ENCODE measurements at regions not wholly inside any gene's neighbourhood (a gene's known extent, or its start where the extent isn't known, plus 50 kb on each side); places are given as distances from the start of the nearest gene placed in this dataset.

- Histone ChIP-seq H3K27me3 (no peaks in the 10 kb centered on the region), H3K4me3 (no peak overlapping the region), H3K27ac (no peak overlapping the region), H3K4me1 (no peaks in the 10 kb centered on the region), H3K36me3 (no peaks in the 10 kb centered on the region), H3K9me3 (no peaks in the 10 kb centered on the region)
- DNase-seq (no peak), ATAC-seq (no peak)
- no peak for TF ChIP-seq CTCF (IDR thresholded peaks at IDR 0.05 in 4 of 5, conservative IDR thresholded peaks at IDR 0.05 in 1 of 5)
- TF ChIP-seq POLR2A (IDR thresholded peaks at IDR 0.05): no peak
- intact Hi-C loops (cut with DNase I; ENCODE audit: low total_unique reads): no loop called here
- in situ Hi-C loops (cut with MboI; ENCODE audit: low sequenced_read_pairs in 4 of 4): no loop called here
These were observed 2545.3 kb downstream of the PCDH9 start for GRCh38 chr13:64684685-64685431.

- DNase-seq: no peak
- H3K9me3 ChIP-seq: no peaks in the 10 kb centered on the region
- H3K27me3 ChIP-seq: no peaks in the 10 kb centered on the region
- intact Hi-C loops (cut with DNase I; ENCODE audit: low total_unique reads) (no loop called here), in situ Hi-C loops (cut with MboI; ENCODE audit: low sequenced_read_pairs in 4 of 4) (no loop called here)
- TF ChIP-seq CTCF (IDR thresholded peaks at IDR 0.05 in 4 of 5, conservative IDR thresholded peaks at IDR 0.05 in 1 of 5): no peak
- no peak for TF ChIP-seq POLR2A (IDR thresholded peaks at IDR 0.05)
- H3K36me3 ChIP-seq: no peaks in the 10 kb centered on the region
- no peak for ATAC-seq
- no peak overlapping the region for H3K27ac ChIP-seq
- no peak overlapping the region for H3K4me3 ChIP-seq
- H3K4me1 ChIP-seq: no peaks in the 10 kb centered on the region
These were observed 2546.0 kb downstream of the PCDH9 start for GRCh38 chr13:64684108-64684507.

- no peaks in the 10 kb centered on the region for H3K36me3 ChIP-seq
- intact Hi-C loops (cut with DNase I; ENCODE audit: low total_unique reads) (no loop called here), in situ Hi-C loops (cut with MboI; ENCODE audit: low sequenced_read_pairs in 4 of 4) (no loop called here)
- no peak overlapping the region for H3K27ac ChIP-seq
- DNase-seq (no peak), ATAC-seq (no peak)
- no peak overlapping the region for H3K4me3 ChIP-seq
- H3K9me3 ChIP-seq: no peaks in the 10 kb centered on the region
- TF ChIP-seq POLR2A (IDR thresholded peaks at IDR 0.05) (no peak), CTCF (IDR thresholded peaks at IDR 0.05 in 4 of 5, conservative IDR thresholded peaks at IDR 0.05 in 1 of 5) (no peak)
- no peaks in the 10 kb centered on the region for H3K4me1 ChIP-seq
- H3K27me3 ChIP-seq: no peaks in the 10 kb centered on the region
These were observed 2549.4 kb downstream of the PCDH9 start for GRCh38 chr13:64680739-64681138.

GRCh38 chr13:64675255-64675892 is 2554.8 kb downstream of the PCDH9 start:
- H3K27me3 ChIP-seq: no peaks in the 10 kb centered on the region
- no peaks in the 10 kb centered on the region for H3K36me3 ChIP-seq
- intact Hi-C loops (cut with DNase I; ENCODE audit: low total_unique reads): no loop called here
- no peak for ATAC-seq
- no peaks in the 10 kb centered on the region for H3K4me1 ChIP-seq
- no peak for TF ChIP-seq POLR2A (IDR thresholded peaks at IDR 0.05)
- no peak for TF ChIP-seq CTCF (IDR thresholded peaks at IDR 0.05 in 4 of 5, conservative IDR thresholded peaks at IDR 0.05 in 1 of 5)
- H3K27ac ChIP-seq: no peak overlapping the region
- H3K4me3 ChIP-seq: no peak overlapping the region
- no peak for DNase-seq
- H3K9me3 ChIP-seq: no peaks in the 10 kb centered on the region
- in situ Hi-C loops (cut with MboI; ENCODE audit: low sequenced_read_pairs in 4 of 4): no loop called here

Measured in gastrocnemius medialis (tissue), 4 donors.